Ishikawa (cell line): ENCODE measurements at regions not wholly inside any gene's neighbourhood (a gene's known extent, or its start where the extent isn't known, plus 50 kb on each side); places are given as distances from the start of the nearest gene placed in this dataset.

ENCODE experiments used
- CEBPB ChIP-seq: IDR thresholded peaks from 2 replicates; pipeline ENCODE4 v1.6.1; 2012
- CREB1 ChIP-seq: IDR thresholded peaks from 2 replicates; pipeline ENCODE4 v1.6.1; 2012; ENCODE audit warnings: low read depth
- EGR1 ChIP-seq: IDR thresholded peaks from 2 replicates; pipeline ENCODE4 v1.6.1; 2012
- EP300 ChIP-seq: IDR thresholded peaks from 2 replicates; pipeline ENCODE4 v1.6.1; 2012; ENCODE audit warnings: borderline replicate concordance
- FOXM1 ChIP-seq: IDR thresholded peaks from 2 replicates; pipeline ENCODE4 v1.6.1; 2012; ENCODE audit warnings: low read depth, borderline replicate concordance
- MAX ChIP-seq: IDR thresholded peaks from 2 replicates; pipeline ENCODE4 v1.6.1; 2012
- NFIC ChIP-seq: IDR thresholded peaks from 2 replicates; pipeline ENCODE4 v1.6.1; 2012
- RAD21 ChIP-seq: IDR thresholded peaks from 2 replicates; pipeline ENCODE4 v1.6.1; 2012; ENCODE audit warnings: low read depth
- REST ChIP-seq: IDR thresholded peaks from 2 replicates; pipeline ENCODE4 v1.6.1; 2012; ENCODE audit warnings: low read depth, mild to moderate bottlenecking
- TAF1 ChIP-seq: IDR thresholded peaks from 2 replicates; pipeline ENCODE4 v1.6.1; 2012; ENCODE audit warnings: low read depth, mild to moderate bottlenecking
- TCF12 ChIP-seq: IDR thresholded peaks from 2 replicates; pipeline ENCODE4 v1.6.1; 2012; ENCODE audit warnings: low read depth
- TEAD4 ChIP-seq: IDR thresholded peaks from 2 replicates; pipeline ENCODE4 v1.6.1; 2012
- USF1 ChIP-seq: IDR thresholded peaks from 2 replicates; pipeline ENCODE4 v1.6.1; 2012
- YY1 ChIP-seq: IDR thresholded peaks from 2 replicates; pipeline ENCODE4 v1.6.1; 2012; ENCODE audit warnings: low read depth
- ZBTB7A ChIP-seq: IDR thresholded peaks from 2 replicates; pipeline ENCODE4 v1.6.1; 2012; ENCODE audit warnings: low read depth

GRCh38 chr15:39286706-39287105 lies 294.2 kb upstream of the THBS1 start:
- TF ChIP-seq ZBTB7A, result no peak
- no peak for TF ChIP-seq TCF12
- TF ChIP-seq CREB1, result no peak
- TF ChIP-seq USF1, result no peak
- no peak for TF ChIP-seq YY1
- TF ChIP-seq EGR1, result no peak
- TF ChIP-seq NFIC, result no peak
- TF ChIP-seq REST, result no peak
- no peak for TF ChIP-seq CEBPB
- TF ChIP-seq RAD21, result no peak
- no peak for TF ChIP-seq TEAD4
- no peak for TF ChIP-seq MAX
- no peak for TF ChIP-seq TAF1
- no peak for TF ChIP-seq FOXM1
- no peak for TF ChIP-seq EP300

- TF ChIP-seq TEAD4, result no peak
- no peak for TF ChIP-seq RAD21
- TF ChIP-seq FOXM1, result no peak
- TF ChIP-seq MAX, result no peak
- no peak for TF ChIP-seq CEBPB
- no peak for TF ChIP-seq EGR1
- no peak for TF ChIP-seq CREB1
- no peak for TF ChIP-seq NFIC
- no peak for TF ChIP-seq USF1
- no peak for TF ChIP-seq YY1
These were observed 293.3 kb upstream of the THBS1 start for GRCh38 chr15:39287322-39288195.

- TF ChIP-seq MAX (no peak), TCF12 (no peak), EGR1 (no peak), TEAD4 (no peak), CEBPB (no peak), USF1 (no peak), FOXM1 (no peak), TAF1 (no peak), REST (no peak), NFIC (no peak), ZBTB7A (no peak), YY1 (no peak), CREB1 (no peak)
These were observed 290.0 kb upstream of the THBS1 start for GRCh38 chr15:39290711-39291435.

GRCh38 chr15:39291690-39292089 lies 289.2 kb upstream of the THBS1 start:
- TF ChIP-seq EGR1, result no peak
- no peak for TF ChIP-seq USF1
- TF ChIP-seq ZBTB7A, result no peak
- no peak for TF ChIP-seq NFIC
- TF ChIP-seq CREB1, result no peak
- no peak for TF ChIP-seq YY1
- no peak for TF ChIP-seq TCF12
- TF ChIP-seq TEAD4, result no peak
- TF ChIP-seq CEBPB, result no peak
- TF ChIP-seq REST, result no peak
